ENCODE measurements at regions not wholly inside any gene's neighbourhood (a gene's known extent, or its start where the extent isn't known, plus 50 kb on each side); places are given as distances from the start of the nearest gene placed in this dataset.

- TF ChIP-seq POLR2A (IDR thresholded peaks at IDR 0.05), result no peak
- TF ChIP-seq CTCF (IDR thresholded peaks at IDR 0.05), result no peak
These were observed 60.3 kb upstream of the SYT6 start for GRCh38 chr1:114214016-114214415.

Measured in adrenal gland (tissue), 5 donors.